H1 (cell line): ENCODE measurements at regions not wholly inside any gene's neighbourhood (a gene's known extent, or its start where the extent isn't known, plus 50 kb on each side); places are given as distances from the start of the nearest gene placed in this dataset.

ENCODE experiments used
- POLR2A ChIP-seq, 2 experiments: IDR thresholded peaks; 1 replicate in 1 of 2; 2 replicates in 1 of 2; pipeline ENCODE4 v1.6.1; 2011; ENCODE audit warnings: low read depth in 2 of 2, low read length in 2 of 2, mild to moderate bottlenecking in 2 of 2; ENCODE audit errors: control extremely low read depth in 1 of 2
- POLR2AphosphoS5 ChIP-seq: IDR thresholded peaks from 2 replicates; pipeline ENCODE4 v1.6.1; 2011; ENCODE audit warnings: low read depth, low read length
- SIN3A ChIP-seq, 2 experiments: IDR thresholded peaks in 1 of 2; conservative IDR thresholded peaks in 1 of 2; 2 replicates each; pipeline ENCODE4 v1.6.1; 2011 to 2012; ENCODE audit warnings: low read length in 2 of 2, improper control_type of control experiment in 1 of 2, low read depth in 1 of 2, mild to moderate bottlenecking in 1 of 2
- SIX5 ChIP-seq: IDR thresholded peaks from 2 replicates; pipeline ENCODE4 v1.6.1; 2011; ENCODE audit warnings: mild to moderate bottlenecking, low read depth, low read length
- YY1 ChIP-seq: IDR thresholded peaks from 2 replicates; pipeline ENCODE4 v1.6.1; 2011; ENCODE audit warnings: low read depth, mild to moderate bottlenecking, low read length
- TF ChIP-seq, protein P1 (sequence below): IDR thresholded peaks from 2 replicates; pipeline ENCODE4 v1.6.1; 2011; ENCODE audit warnings: low read depth, mild to moderate bottlenecking, low read length; ENCODE audit not compliant: insufficient read depth
- TF ChIP-seq, protein P2 (sequence below), 3 experiments: IDR thresholded peaks; 1 replicate in 2 of 3; 2 replicates in 1 of 3; pipeline versions ENCODE4 v1.5.1 to v1.6.1; 2011; ENCODE audit warnings: low read length in 3 of 3, mild to moderate bottlenecking in 3 of 3, inconsistent platforms in 2 of 3, low read depth in 1 of 3, moderate library complexity in 1 of 3; ENCODE audit not compliant: insufficient read depth in 1 of 3; ENCODE audit errors: control extremely low read depth in 1 of 3
- TF ChIP-seq, protein P3 (sequence below): IDR thresholded peaks from 2 replicates; pipeline ENCODE4 v1.6.1; 2012; ENCODE audit warnings: low read length, inconsistent platforms

DNA sequence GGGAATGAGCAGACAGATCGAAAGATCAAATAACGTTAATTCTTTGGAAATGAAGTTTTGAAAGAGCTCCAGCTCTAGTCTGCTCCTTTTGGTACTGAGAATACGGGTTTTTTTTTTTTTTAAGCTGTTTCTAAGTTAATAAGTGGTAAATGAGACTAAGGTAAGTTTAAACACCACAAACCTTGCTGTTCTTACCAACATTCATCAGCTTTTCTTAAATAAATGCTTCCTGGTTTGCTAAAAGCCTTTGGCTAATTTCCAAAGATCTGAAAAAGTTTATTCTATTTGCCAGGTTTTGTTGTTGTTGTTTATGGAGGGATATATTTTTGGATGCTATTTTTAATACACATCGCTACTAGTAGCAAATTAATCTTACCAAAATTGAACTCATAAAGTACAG, 55.1 kb upstream of the STXBP5 start:
- TF ChIP-seq, protein P1, sequence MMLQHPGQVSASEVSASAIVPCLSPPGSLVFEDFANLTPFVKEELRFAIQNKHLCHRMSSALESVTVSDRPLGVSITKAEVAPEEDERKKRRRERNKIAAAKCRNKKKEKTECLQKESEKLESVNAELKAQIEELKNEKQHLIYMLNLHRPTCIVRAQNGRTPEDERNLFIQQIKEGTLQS: no peak
- TF ChIP-seq SIX5 (no peak), YY1 (no peak), POLR2A (IDR thresholded peaks at IDR 0.05; ENCODE audit: control extremely low read depth in 1 of 2, low read depth in 2 of 2, low read length in 2 of 2) (no peak), SIN3A (conservative IDR thresholded peaks at IDR 0.05 in 1 of 2, IDR thresholded peaks at IDR 0.05 in 1 of 2; ENCODE audit: low read depth in 1 of 2, low read length in 2 of 2) (no peak), POLR2AphosphoS5 (no peak)
- TF ChIP-seq, protein P2, sequence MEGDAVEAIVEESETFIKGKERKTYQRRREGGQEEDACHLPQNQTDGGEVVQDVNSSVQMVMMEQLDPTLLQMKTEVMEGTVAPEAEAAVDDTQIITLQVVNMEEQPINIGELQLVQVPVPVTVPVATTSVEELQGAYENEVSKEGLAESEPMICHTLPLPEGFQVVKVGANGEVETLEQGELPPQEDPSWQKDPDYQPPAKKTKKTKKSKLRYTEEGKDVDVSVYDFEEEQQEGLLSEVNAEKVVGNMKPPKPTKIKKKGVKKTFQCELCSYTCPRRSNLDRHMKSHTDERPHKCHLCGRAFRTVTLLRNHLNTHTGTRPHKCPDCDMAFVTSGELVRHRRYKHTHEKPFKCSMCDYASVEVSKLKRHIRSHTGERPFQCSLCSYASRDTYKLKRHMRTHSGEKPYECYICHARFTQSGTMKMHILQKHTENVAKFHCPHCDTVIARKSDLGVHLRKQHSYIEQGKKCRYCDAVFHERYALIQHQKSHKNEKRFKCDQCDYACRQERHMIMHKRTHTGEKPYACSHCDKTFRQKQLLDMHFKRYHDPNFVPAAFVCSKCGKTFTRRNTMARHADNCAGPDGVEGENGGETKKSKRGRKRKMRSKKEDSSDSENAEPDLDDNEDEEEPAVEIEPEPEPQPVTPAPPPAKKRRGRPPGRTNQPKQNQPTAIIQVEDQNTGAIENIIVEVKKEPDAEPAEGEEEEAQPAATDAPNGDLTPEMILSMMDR (IDR thresholded peaks at IDR 0.05; ENCODE audit: control extremely low read depth in 1 of 3, insufficient read depth in 1 of 3, low read depth in 1 of 3, low read length in 3 of 3): no peak
- TF ChIP-seq, protein P3, sequence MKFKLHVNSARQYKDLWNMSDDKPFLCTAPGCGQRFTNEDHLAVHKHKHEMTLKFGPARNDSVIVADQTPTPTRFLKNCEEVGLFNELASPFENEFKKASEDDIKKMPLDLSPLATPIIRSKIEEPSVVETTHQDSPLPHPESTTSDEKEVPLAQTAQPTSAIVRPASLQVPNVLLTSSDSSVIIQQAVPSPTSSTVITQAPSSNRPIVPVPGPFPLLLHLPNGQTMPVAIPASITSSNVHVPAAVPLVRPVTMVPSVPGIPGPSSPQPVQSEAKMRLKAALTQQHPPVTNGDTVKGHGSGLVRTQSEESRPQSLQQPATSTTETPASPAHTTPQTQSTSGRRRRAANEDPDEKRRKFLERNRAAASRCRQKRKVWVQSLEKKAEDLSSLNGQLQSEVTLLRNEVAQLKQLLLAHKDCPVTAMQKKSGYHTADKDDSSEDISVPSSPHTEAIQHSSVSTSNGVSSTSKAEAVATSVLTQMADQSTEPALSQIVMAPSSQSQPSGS: no peak
